ENCODE measurements at regions not wholly inside any gene's neighbourhood (a gene's known extent, or its start where the extent isn't known, plus 50 kb on each side); places are given as distances from the start of the nearest gene placed in this dataset.

DNA sequence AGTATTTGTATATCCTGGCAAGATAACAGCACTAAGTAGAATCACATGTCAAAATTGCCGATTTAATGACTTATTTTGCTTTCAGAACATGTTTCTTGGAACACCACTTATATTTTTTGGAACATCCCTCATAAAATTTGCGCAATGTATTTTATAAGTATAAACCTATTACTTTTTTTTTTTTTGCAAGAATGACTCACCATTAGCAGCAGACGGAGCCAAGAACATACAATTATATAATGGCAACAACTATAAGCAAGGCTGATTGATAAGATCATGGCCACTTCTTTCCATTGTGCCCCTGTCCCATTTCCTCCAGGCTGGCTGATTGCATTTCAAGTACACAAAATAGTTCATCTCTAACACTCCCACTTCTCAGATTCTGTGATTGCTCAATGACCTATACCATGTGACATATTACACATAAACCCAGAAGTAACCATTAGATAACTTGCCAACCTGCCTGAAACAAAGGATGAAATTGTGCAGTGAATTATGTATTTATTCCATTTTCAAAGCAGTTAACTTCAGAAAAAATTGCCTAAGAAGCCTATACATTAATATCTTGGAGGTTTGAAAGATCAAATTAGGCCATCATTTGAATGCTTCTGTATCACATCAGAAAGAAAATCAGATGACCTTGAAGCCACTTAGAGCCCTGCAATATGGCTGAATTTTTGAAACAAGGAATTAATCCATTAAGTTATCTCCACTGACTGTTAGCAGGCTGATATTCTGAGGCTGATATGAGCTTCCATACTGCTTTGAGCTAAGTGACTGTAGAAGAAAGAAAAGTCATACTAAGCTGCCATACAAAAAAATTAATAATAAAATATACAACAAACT lies 77.8 kb upstream of the PRMT6 start:
- no peaks in the 10 kb centered on the region; the same call in 1 of the 2 replicates for H3F3A ChIP-seq (ENCODE audit: insufficient read depth, low read depth)
- no peak for DNase-seq
- no peak overlapping the region for H3K27ac ChIP-seq
- no peaks in the 10 kb centered on the region for H3K27me3 ChIP-seq (ENCODE audit: insufficient read depth, low read depth)
- H2AFZ ChIP-seq: no peak overlapping the region
- H3K4me2 ChIP-seq: no peak overlapping the region
- POLR2A ChIA-PET (ENCODE audit: unreplicated experiment): no interaction called here
- no peaks in the 10 kb centered on the region; the same call in 1 of the 2 replicates for H3K9me3 ChIP-seq (ENCODE audit: insufficient read depth, low read depth)
- no peaks in the 10 kb centered on the region for H4K20me1 ChIP-seq (ENCODE audit: insufficient read depth)
- H3K4me1 ChIP-seq (replicated peaks; ENCODE audit: insufficient read depth): no peaks in the 10 kb centered on the region
- no peak overlapping the region for H3K4me3 ChIP-seq
- no peaks in the 10 kb centered on the region for H3K79me2 ChIP-seq (ENCODE audit: low read depth)
- CTCF ChIA-PET: no interaction called here
- intact Hi-C loops (cut with micrococcal nuclease; ENCODE audit: unreplicated experiment): no loop called here
- no peaks in the 10 kb centered on the region for H3K36me3 ChIP-seq (ENCODE audit: low read depth)
- no peaks in the 10 kb centered on the region for H3K9me2 ChIP-seq (ENCODE audit: insufficient read depth)
- BruUV-seq (replicated peaks): no TSS peak
- TF ChIP-seq, protein P1, sequence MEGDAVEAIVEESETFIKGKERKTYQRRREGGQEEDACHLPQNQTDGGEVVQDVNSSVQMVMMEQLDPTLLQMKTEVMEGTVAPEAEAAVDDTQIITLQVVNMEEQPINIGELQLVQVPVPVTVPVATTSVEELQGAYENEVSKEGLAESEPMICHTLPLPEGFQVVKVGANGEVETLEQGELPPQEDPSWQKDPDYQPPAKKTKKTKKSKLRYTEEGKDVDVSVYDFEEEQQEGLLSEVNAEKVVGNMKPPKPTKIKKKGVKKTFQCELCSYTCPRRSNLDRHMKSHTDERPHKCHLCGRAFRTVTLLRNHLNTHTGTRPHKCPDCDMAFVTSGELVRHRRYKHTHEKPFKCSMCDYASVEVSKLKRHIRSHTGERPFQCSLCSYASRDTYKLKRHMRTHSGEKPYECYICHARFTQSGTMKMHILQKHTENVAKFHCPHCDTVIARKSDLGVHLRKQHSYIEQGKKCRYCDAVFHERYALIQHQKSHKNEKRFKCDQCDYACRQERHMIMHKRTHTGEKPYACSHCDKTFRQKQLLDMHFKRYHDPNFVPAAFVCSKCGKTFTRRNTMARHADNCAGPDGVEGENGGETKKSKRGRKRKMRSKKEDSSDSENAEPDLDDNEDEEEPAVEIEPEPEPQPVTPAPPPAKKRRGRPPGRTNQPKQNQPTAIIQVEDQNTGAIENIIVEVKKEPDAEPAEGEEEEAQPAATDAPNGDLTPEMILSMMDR (conservative IDR thresholded peaks at IDR 0.05): no peak
- no peak for TF ChIP-seq EZH2 (IDR thresholded peaks at IDR 0.05; ENCODE audit: low read depth)

DNA sequence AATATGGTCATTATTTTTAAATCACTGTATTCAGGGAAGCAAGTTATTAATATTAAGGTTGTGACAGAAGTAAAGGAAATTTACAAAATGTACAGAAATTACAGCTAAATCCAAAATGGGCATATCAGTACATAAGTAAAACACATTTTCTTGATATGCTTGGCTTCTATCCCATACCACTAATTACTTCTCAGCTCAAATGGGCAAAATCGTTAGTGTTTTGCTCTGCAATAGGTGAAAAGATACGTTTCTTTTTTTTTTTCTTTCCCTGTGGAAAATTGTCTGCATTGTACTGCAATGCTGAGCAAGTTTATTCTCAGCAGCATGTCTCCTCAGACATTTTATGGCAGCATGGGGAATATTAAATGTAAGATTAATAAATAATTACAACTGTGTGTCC lies 77.1 kb upstream of the PRMT6 start:
- CTCF ChIA-PET: no interaction called here
- no TSS peak for BruUV-seq (replicated peaks)

GRCh38 chr1:106980121-106980520 lies 76.4 kb upstream of the PRMT6 start:
- POLR2A ChIA-PET (ENCODE audit: unreplicated experiment): no interaction called here
- no peaks in the 10 kb centered on the region; the same call in 1 of the 2 replicates for H3F3A ChIP-seq (ENCODE audit: insufficient read depth, low read depth)

More for the DNA sequence above, 77.1 kb upstream of the PRMT6 start:
- no peaks in the 10 kb centered on the region for H3K4me1 ChIP-seq (replicated peaks; ENCODE audit: insufficient read depth)
- no peak overlapping the region for H2AFZ ChIP-seq
- H3K4me2 ChIP-seq: no peak overlapping the region
- no peaks in the 10 kb centered on the region; the same call in 1 of the 2 replicates for H3F3A ChIP-seq (ENCODE audit: insufficient read depth, low read depth)
- DNase-seq: no peak
- no peaks in the 10 kb centered on the region; the same call in 1 of the 2 replicates for H3K9me3 ChIP-seq (ENCODE audit: insufficient read depth, low read depth)
- no peaks in the 10 kb centered on the region for H4K20me1 ChIP-seq (ENCODE audit: insufficient read depth)
- POLR2A ChIA-PET (ENCODE audit: unreplicated experiment): no interaction called here
- no peaks in the 10 kb centered on the region for H3K36me3 ChIP-seq (ENCODE audit: low read depth)
- no peak overlapping the region for H3K4me3 ChIP-seq
- no peak overlapping the region for H3K27ac ChIP-seq
- no peaks in the 10 kb centered on the region for H3K79me2 ChIP-seq (ENCODE audit: low read depth)
- intact Hi-C loops (cut with micrococcal nuclease; ENCODE audit: unreplicated experiment): no loop called here
- no peaks in the 10 kb centered on the region for H3K9me2 ChIP-seq (ENCODE audit: insufficient read depth)
- no peaks in the 10 kb centered on the region for H3K27me3 ChIP-seq (ENCODE audit: insufficient read depth, low read depth)
- TF ChIP-seq, protein P1 (conservative IDR thresholded peaks at IDR 0.05): no peak
- no peak for TF ChIP-seq EZH2 (IDR thresholded peaks at IDR 0.05; ENCODE audit: low read depth)

More at GRCh38 chr1:106980121-106980520, 76.4 kb upstream of the PRMT6 start:
- H3K4me1 ChIP-seq (replicated peaks; ENCODE audit: insufficient read depth): no peaks in the 10 kb centered on the region
- H3K79me2 ChIP-seq (ENCODE audit: low read depth): no peaks in the 10 kb centered on the region
- no peak overlapping the region for H3K27ac ChIP-seq
- no peak overlapping the region for H2AFZ ChIP-seq
- no peaks in the 10 kb centered on the region for H3K36me3 ChIP-seq (ENCODE audit: low read depth)
- no TSS peak for BruUV-seq (replicated peaks)
- CTCF ChIA-PET: no interaction called here
- TF ChIP-seq, protein P1 (conservative IDR thresholded peaks at IDR 0.05): no peak
- no peak for TF ChIP-seq EZH2 (IDR thresholded peaks at IDR 0.05; ENCODE audit: low read depth)
- H3K4me2 ChIP-seq: no peak overlapping the region
- no peaks in the 10 kb centered on the region; the same call in 1 of the 2 replicates for H3K9me3 ChIP-seq (ENCODE audit: insufficient read depth, low read depth)
- DNase-seq: no peak
- intact Hi-C loops (cut with micrococcal nuclease; ENCODE audit: unreplicated experiment): no loop called here
- no peak overlapping the region for H3K4me3 ChIP-seq
- no peaks in the 10 kb centered on the region for H4K20me1 ChIP-seq (ENCODE audit: insufficient read depth)
- no peaks in the 10 kb centered on the region for H3K27me3 ChIP-seq (ENCODE audit: insufficient read depth, low read depth)
- H3K9me2 ChIP-seq (ENCODE audit: insufficient read depth): no peaks in the 10 kb centered on the region

Measured in PC-9 (cell line).